ENCODE measurements at regions not wholly inside any gene's neighbourhood (a gene's known extent, or its start where the extent isn't known, plus 50 kb on each side); places are given as distances from the start of the nearest gene placed in this dataset.
"Not testable (repeated sequence)": the region's sequence is repeated elsewhere in the genome, so short reads cannot be mapped to it uniquely, and the experiment has no call there.

DNA sequence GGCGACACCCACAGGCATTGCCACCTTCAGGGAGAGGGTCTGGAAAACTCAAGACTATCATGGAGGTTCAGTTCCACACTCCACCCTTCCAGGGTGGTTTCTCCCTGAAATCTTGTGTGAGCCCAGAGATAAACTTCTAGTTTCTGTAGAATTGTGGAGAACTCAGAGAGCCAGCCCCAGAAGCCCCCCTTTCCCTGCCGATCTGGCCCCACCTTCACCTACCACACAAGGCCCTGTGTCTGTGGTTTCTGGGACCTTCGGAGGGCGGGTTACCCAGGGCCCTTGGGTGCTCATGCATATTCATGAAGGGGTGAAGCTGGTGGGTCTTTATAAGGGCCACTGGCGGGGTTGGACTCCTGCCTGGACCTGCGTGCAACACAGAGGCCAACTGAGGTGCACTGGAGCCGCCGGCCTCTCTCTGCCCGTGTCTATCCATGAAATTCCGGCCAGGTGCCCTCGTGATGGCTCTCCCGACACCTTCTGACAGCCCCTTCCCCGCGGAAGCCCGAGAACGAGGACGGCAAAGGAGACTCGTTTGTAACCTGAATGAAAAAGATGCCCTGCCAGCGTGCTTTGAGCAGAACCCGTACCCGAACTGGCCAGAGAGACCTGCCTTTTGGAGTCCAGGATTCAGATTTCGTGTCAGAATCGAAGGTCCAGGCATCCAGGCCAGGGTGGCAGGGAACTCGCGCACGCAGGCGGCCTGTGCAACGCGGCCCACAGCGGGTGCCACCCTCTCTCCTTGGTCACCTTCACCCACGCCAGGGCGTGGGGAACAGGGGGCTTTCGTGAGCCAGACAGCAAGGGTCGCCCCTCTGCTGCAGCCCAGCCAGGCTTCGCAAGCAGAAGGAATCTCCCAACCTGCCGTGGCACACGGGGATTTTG is 1933.6 kb upstream of the DEFB115 start:
- WGBS (ENCODE audit: extremely low coverage, insufficient read length, low lambda C conversion rate): no CpG with 5 or more reads among the region's 37 CpGs
- peaks cover 44% of the 10 kb centered on the region for H3K9me3 ChIP-seq (ENCODE audit: control insufficient read depth, low read depth, low read length)
- H3K27me3 Mint-ChIP-seq (ENCODE audit: low read depth): peaks cover 16% of the 10 kb centered on the region
- not testable (repeated sequence) for H2BK5ac ChIP-seq (ENCODE audit: insufficient read length, low read length); H3K79me1 ChIP-seq (ENCODE audit: insufficient read depth, low read depth, low read length, poor library complexity, severe bottlenecking); H3K27ac Mint-ChIP-seq; H3T11ph ChIP-seq (ENCODE audit: low read length); H2AK5ac ChIP-seq (ENCODE audit: insufficient read length, low read length); H3K4me3 Mint-ChIP-seq; H3K4me1 ChIP-seq (ENCODE audit: insufficient read depth, low read length); H4K5ac ChIP-seq (ENCODE audit: insufficient read length, low read depth, low read length); H2BK15ac ChIP-seq (ENCODE audit: low read depth, low read length); H4K8ac ChIP-seq (replicated peaks; ENCODE audit: insufficient read length, low read depth, low read length); H3K23me2 ChIP-seq (ENCODE audit: insufficient read length, low read depth, low read length, poor library complexity, severe bottlenecking); H3K27me3 ChIP-seq (ENCODE audit: insufficient read depth, low read length); H3K14ac ChIP-seq (ENCODE audit: insufficient read depth, low read length); H4K91ac ChIP-seq (ENCODE audit: insufficient read length, low read depth, low read length); H3K18ac ChIP-seq (ENCODE audit: insufficient read length, low read depth, low read length); H3K56ac ChIP-seq (ENCODE audit: insufficient read length, low read depth, low read length); H3K27ac ChIP-seq (ENCODE audit: insufficient read length, low read depth, low read length); H3K23ac ChIP-seq (ENCODE audit: insufficient read length, low read depth, low read length); H2BK20ac ChIP-seq (ENCODE audit: low read depth, low read length, poor library complexity, severe bottlenecking); H3K4me2 ChIP-seq (ENCODE audit: insufficient read depth, insufficient read length, low read length); H2BK12ac ChIP-seq (ENCODE audit: insufficient read length, low read depth, low read length); H4K20me1 ChIP-seq (ENCODE audit: control insufficient read depth, insufficient read depth, insufficient read length); H2AFZ ChIP-seq (ENCODE audit: low read length); H3K4ac ChIP-seq (ENCODE audit: low read depth, low read length); DNase-seq; H3K79me2 ChIP-seq (ENCODE audit: insufficient read depth, low read length); H2BK120ac ChIP-seq (ENCODE audit: low read depth, low read length, poor library complexity, severe bottlenecking); H3K4me1 Mint-ChIP-seq; H3K9ac ChIP-seq (ENCODE audit: extremely low read depth, insufficient read length, low read length)
- H3K36me3 Mint-ChIP-seq (ENCODE audit: insufficient read depth in 1 of 3, low read depth in 3 of 3): peaks cover 14 to 34% (median 24%) of the 10 kb centered on the region in 3 experiments
- peaks cover 79 to 89% of the 10 kb centered on the region in 2 experiments for H3K9me3 Mint-ChIP-seq

DNA sequence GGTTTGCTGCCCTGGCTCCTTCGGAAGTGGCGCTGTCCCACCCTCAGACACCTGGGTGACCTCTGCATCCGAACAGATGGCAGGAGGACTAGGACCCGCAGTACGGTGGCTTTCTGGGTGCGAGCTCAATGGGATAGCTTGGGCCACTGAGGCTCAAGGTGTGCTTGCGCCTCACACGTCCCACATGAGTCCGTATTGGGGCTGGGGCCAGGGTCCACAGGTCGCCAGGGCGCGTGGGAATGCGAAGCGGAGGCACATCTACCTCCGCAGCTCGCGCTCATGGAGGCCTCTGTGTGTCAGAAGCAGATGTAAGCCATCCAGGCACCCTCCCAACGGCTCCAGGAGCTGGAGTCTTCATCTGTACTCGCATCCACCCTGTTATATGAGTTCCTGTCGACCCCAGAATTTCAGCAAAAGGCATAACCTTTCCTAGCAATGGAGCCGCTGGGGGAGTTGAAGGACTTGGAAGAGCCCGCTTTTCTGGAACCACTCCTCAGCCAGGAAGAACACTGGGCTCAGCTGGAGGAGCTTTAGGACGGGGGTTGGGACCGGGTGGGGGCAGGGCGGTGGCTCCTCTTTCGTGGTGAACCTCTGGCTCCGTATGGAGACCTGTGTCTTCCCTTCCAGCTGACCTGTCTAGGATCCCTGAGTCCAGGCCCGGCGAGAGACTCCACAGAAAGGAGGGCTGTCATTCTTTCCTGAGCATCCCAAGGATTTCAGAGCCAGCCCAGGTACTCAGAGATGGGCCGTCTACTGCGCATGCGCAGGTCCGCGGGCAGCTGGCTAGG is 1932.8 kb upstream of the DEFB115 start:
- H2BK20ac ChIP-seq (ENCODE audit: low read depth, low read length, poor library complexity, severe bottlenecking); H3K79me1 ChIP-seq (ENCODE audit: insufficient read depth, low read depth, low read length, poor library complexity, severe bottlenecking); H2AK5ac ChIP-seq (ENCODE audit: insufficient read length, low read length); H2BK120ac ChIP-seq (ENCODE audit: low read depth, low read length, poor library complexity, severe bottlenecking); H3K4me1 Mint-ChIP-seq; H2BK12ac ChIP-seq (ENCODE audit: insufficient read length, low read depth, low read length); H4K5ac ChIP-seq (ENCODE audit: insufficient read length, low read depth, low read length); H3K79me2 ChIP-seq (ENCODE audit: insufficient read depth, low read length); H3T11ph ChIP-seq (ENCODE audit: low read length); H3K4ac ChIP-seq (ENCODE audit: low read depth, low read length); H3K27ac ChIP-seq (ENCODE audit: insufficient read length, low read depth, low read length); DNase-seq; H3K4me2 ChIP-seq (ENCODE audit: insufficient read depth, insufficient read length, low read length); H3K4me3 Mint-ChIP-seq; H2AFZ ChIP-seq (ENCODE audit: low read length); H4K8ac ChIP-seq (replicated peaks; ENCODE audit: insufficient read length, low read depth, low read length); H4K91ac ChIP-seq (ENCODE audit: insufficient read length, low read depth, low read length); H3K9ac ChIP-seq (ENCODE audit: extremely low read depth, insufficient read length, low read length); H3K18ac ChIP-seq (ENCODE audit: insufficient read length, low read depth, low read length); H3K27me3 ChIP-seq (ENCODE audit: insufficient read depth, low read length); H3K4me1 ChIP-seq (ENCODE audit: insufficient read depth, low read length); H3K27ac Mint-ChIP-seq; H3K56ac ChIP-seq (ENCODE audit: insufficient read length, low read depth, low read length); H3K23ac ChIP-seq (ENCODE audit: insufficient read length, low read depth, low read length); H3K23me2 ChIP-seq (ENCODE audit: insufficient read length, low read depth, low read length, poor library complexity, severe bottlenecking); H2BK15ac ChIP-seq (ENCODE audit: low read depth, low read length); H3K14ac ChIP-seq (ENCODE audit: insufficient read depth, low read length); H2BK5ac ChIP-seq (ENCODE audit: insufficient read length, low read length); H4K20me1 ChIP-seq (ENCODE audit: control insufficient read depth, insufficient read depth, insufficient read length): not testable (repeated sequence)
- peaks cover 16% of the 10 kb centered on the region for H3K27me3 Mint-ChIP-seq (ENCODE audit: low read depth)
- H3K36me3 Mint-ChIP-seq (ENCODE audit: insufficient read depth in 1 of 3, low read depth in 3 of 3): peaks cover 14 to 37% (median 27%) of the 10 kb centered on the region in 3 experiments
- peaks cover 80 to 89% of the 10 kb centered on the region in 2 experiments for H3K9me3 Mint-ChIP-seq
- no CpG with 5 or more reads among the region's 34 CpGs for WGBS (ENCODE audit: extremely low coverage, insufficient read length, low lambda C conversion rate)
- H3K9me3 ChIP-seq (ENCODE audit: control insufficient read depth, low read depth, low read length): peaks cover 48% of the 10 kb centered on the region

All from H9 (cell line).